WTC11 (cell line): ENCODE measurements at regions not wholly inside any gene's neighbourhood (a gene's known extent, or its start where the extent isn't known, plus 50 kb on each side); places are given as distances from the start of the nearest gene placed in this dataset.

ENCODE experiments used
- ATAC-seq: fragments of 200-7000 bp; cut with Tn5 transposase; 2 replicates; pipeline ENCODE4 v1.10.0; 2021; ENCODE audit warnings: mild to moderate bottlenecking, moderate library complexity
- CTCF ChIA-PET: fragments of 300-600 bp; sonication (Branson Sonifier 250); formaldehyde crosslinking; loops from one replicate; lab custom pipeline; 2021; ENCODE audit warnings: antibody characterized with exemption; lab: Charles Lee
- POLR2A ChIA-PET: fragments of 350-600 bp; sonication (Branson Sonifier 250); formaldehyde crosslinking; loops from one replicate; lab custom pipeline; 2021; ENCODE audit warnings: antibody characterized with exemption; lab: Charles Lee
- DNase-seq: peaks from one replicate; pipeline ENCODE4 v3.0.0; 2021; ENCODE audit warnings: low spot score
- H3K27ac Mint-ChIP-seq: 2 replicates; pipeline ENCODE4 v1.8.0; 2021; ENCODE audit warnings: mixed read lengths
- H3K27me3 Mint-ChIP-seq: 2 replicates; pipeline ENCODE4 v1.8.0; 2021; ENCODE audit warnings: low read depth, mild to moderate bottlenecking, moderate library complexity, mixed read lengths
- H3K36me3 Mint-ChIP-seq: 2 replicates; pipeline ENCODE4 v1.8.0; 2021; ENCODE audit warnings: mixed read lengths
- H3K4me1 Mint-ChIP-seq: 2 replicates; pipeline ENCODE4 v1.8.0; 2022; ENCODE audit warnings: mixed read lengths
- H3K4me3 Mint-ChIP-seq: 2 replicates; pipeline ENCODE4 v1.8.0; 2021; ENCODE audit warnings: mild to moderate bottlenecking, moderate library complexity, mixed read lengths
- H3K9me3 Mint-ChIP-seq: 2 replicates; pipeline ENCODE4 v1.8.0; 2021; ENCODE audit warnings: mixed read lengths
- ATF1 ChIP-seq: sonication (generic); formaldehyde crosslinking; IDR thresholded peaks from 2 replicates; pipeline ENCODE4 v1.8.1; 2023; ENCODE audit warnings: mild to moderate bottlenecking, moderate library complexity, missing genetic modification reagents
- CBFB ChIP-seq: sonication (generic); formaldehyde crosslinking; IDR thresholded peaks from 2 replicates; pipeline ENCODE4 v1.8.1; 2022; ENCODE audit warnings: mild to moderate bottlenecking, low read depth, missing genetic modification reagents
- CTCF ChIP-seq: fragments of 200-600 bp; IDR thresholded peaks from 2 replicates; pipeline ENCODE4 v1.8.0; 2022; ENCODE audit warnings: antibody characterized with exemption
- ETV6 ChIP-seq: sonication (generic); formaldehyde crosslinking; IDR thresholded peaks from 2 replicates; pipeline ENCODE4 v1.8.1; 2022; ENCODE audit warnings: mild to moderate bottlenecking, missing genetic modification reagents
- FOXJ3 ChIP-seq: sonication (generic); formaldehyde crosslinking; IDR thresholded peaks from 2 replicates; pipeline ENCODE4 v1.9.0; 2021; ENCODE audit warnings: missing genetic modification reagents, mild to moderate bottlenecking, borderline replicate concordance
- JUN ChIP-seq: sonication (generic); formaldehyde crosslinking; IDR thresholded peaks from 2 replicates; pipeline ENCODE4 v1.8.0; 2023; ENCODE audit warnings: mild to moderate bottlenecking, missing genetic modification reagents
- NFYB ChIP-seq: sonication (generic); formaldehyde crosslinking; conservative IDR thresholded peaks from 2 replicates; pipeline ENCODE4 v1.8.0; 2022; ENCODE audit warnings: low read depth, missing genetic modification reagents
- RORB ChIP-seq: fragments of 250-450 bp; sonication (Bioruptor Pico); IDR thresholded peaks from 2 replicates; pipeline ENCODE4 v1.9.0; 2021; ENCODE audit warnings: mild to moderate bottlenecking
- SMAD3 ChIP-seq: sonication (generic); formaldehyde crosslinking; IDR thresholded peaks from 2 replicates; pipeline ENCODE4 v1.8.0; 2022; ENCODE audit warnings: missing genetic modification reagents, mild to moderate bottlenecking, borderline replicate concordance
- SMAD4 ChIP-seq: sonication (generic); formaldehyde crosslinking; IDR thresholded peaks from 2 replicates; pipeline ENCODE4 v1.8.0; 2022; ENCODE audit warnings: mild to moderate bottlenecking, missing genetic modification reagents
- STAT6 ChIP-seq: sonication (generic); formaldehyde crosslinking; conservative IDR thresholded peaks from 2 replicates; pipeline ENCODE4 v1.8.1; 2023; ENCODE audit warnings: mild to moderate bottlenecking, low read depth, missing genetic modification reagents, moderate library complexity
- ZBTB43 ChIP-seq: sonication (generic); formaldehyde crosslinking; IDR thresholded peaks from 2 replicates; pipeline ENCODE4 v1.8.1; 2023; ENCODE audit warnings: mild to moderate bottlenecking, missing genetic modification reagents
- ZNF263 ChIP-seq: sonication (generic); formaldehyde crosslinking; IDR thresholded peaks from 2 replicates; pipeline ENCODE4 v1.8.1; 2022; ENCODE audit warnings: low read depth, mild to moderate bottlenecking, moderate library complexity, missing genetic modification reagents
- ZNF423 ChIP-seq: fragments of 250-450 bp; sonication (Bioruptor Pico); IDR thresholded peaks from 2 replicates; pipeline ENCODE4 v2.1.2; 2022; ENCODE audit warnings: mild to moderate bottlenecking, moderate library complexity
- ZNF425 ChIP-seq: fragments of 250-450 bp; sonication (Bioruptor Pico); conservative IDR thresholded peaks from 2 replicates; pipeline ENCODE4 v1.9.0; 2021; ENCODE audit warnings: mild to moderate bottlenecking
- ZNF671 ChIP-seq: fragments of 250-450 bp; sonication (Bioruptor Pico); IDR thresholded peaks from 2 replicates; pipeline ENCODE4 v1.8.0; 2021; ENCODE audit warnings: mild to moderate bottlenecking
- TF ChIP-seq, protein P1 (sequence below): fragments of 250-450 bp; sonication (Bioruptor Pico); IDR thresholded peaks from 2 replicates; pipeline ENCODE4 v1.9.0; 2021; ENCODE audit warnings: moderate library complexity, mild to moderate bottlenecking, inconsistent platforms, borderline replicate concordance
- TF ChIP-seq, protein P2 (sequence below): sonication (generic); formaldehyde crosslinking; IDR thresholded peaks from 2 replicates; pipeline ENCODE4 v1.8.0; 2022; ENCODE audit warnings: mild to moderate bottlenecking, missing genetic modification reagents
- TF ChIP-seq, protein P3 (sequence below): sonication (generic); formaldehyde crosslinking; IDR thresholded peaks from 2 replicates; pipeline ENCODE4 v1.8.1; 2023; ENCODE audit warnings: mild to moderate bottlenecking, missing genetic modification reagents

DNA sequence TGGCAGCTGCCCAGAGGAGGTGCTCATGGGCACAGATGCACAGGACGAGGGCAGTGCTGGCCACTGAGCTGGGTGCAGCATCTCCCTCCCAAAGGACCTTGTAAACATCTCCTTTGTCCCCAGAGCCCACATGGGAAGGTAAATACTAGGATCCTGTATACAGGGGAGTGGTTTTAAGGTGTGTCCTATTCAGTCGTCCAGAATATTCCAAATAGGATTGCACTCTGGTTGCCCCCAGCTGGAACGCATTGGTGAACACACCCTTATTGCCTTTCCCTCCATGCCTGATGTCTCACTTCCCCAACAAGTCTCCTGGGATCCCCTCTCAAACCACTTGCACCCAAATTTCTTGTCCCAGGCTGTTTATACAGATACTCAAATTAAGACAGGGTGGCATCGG lies 152.0 kb upstream of the PCBD1 start:
- POLR2A ChIA-PET, result no interaction called here
- ATAC-seq (no peak), DNase-seq (no peak)
- no peak overlapping the region for H3K27ac Mint-ChIP-seq
- no peaks in the 10 kb centered on the region for H3K36me3 Mint-ChIP-seq
- peaks cover 3% of the 10 kb centered on the region; the same call in 1 of the 2 replicates for H3K27me3 Mint-ChIP-seq
- CTCF ChIA-PET, result interaction anchor here (0.8 to 1.3 kb wide), 2 partner anchors 23 to 94 kb away, joined by 3 to 4 read pairs; no protein-coding TSS in a partner anchor
- no peak overlapping the region for H3K4me3 Mint-ChIP-seq
- TF ChIP-seq ZBTB43, result no peak
- TF ChIP-seq ZNF263 (CRISPR knock-in tag), result no peak
- TF ChIP-seq, protein P1, sequence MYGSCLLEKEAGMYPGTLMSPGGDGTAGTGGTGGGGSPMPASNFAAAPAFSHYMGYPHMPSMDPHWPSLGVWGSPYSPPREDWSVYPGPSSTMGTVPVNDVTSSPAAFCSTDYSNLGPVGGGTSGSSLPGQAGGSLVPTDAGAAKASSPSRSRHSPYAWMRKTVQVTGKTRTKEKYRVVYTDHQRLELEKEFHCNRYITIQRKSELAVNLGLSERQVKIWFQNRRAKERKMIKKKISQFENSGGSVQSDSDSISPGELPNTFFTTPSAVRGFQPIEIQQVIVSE (CRISPR knock-in tag), result no peak
- TF ChIP-seq ATF1 (CRISPR knock-in tag), result no peak
- no peak for TF ChIP-seq SMAD4 (CRISPR knock-in tag)
- TF ChIP-seq SMAD3, result no peak
- no peak for TF ChIP-seq JUN (CRISPR knock-in tag)
- TF ChIP-seq, protein P2, sequence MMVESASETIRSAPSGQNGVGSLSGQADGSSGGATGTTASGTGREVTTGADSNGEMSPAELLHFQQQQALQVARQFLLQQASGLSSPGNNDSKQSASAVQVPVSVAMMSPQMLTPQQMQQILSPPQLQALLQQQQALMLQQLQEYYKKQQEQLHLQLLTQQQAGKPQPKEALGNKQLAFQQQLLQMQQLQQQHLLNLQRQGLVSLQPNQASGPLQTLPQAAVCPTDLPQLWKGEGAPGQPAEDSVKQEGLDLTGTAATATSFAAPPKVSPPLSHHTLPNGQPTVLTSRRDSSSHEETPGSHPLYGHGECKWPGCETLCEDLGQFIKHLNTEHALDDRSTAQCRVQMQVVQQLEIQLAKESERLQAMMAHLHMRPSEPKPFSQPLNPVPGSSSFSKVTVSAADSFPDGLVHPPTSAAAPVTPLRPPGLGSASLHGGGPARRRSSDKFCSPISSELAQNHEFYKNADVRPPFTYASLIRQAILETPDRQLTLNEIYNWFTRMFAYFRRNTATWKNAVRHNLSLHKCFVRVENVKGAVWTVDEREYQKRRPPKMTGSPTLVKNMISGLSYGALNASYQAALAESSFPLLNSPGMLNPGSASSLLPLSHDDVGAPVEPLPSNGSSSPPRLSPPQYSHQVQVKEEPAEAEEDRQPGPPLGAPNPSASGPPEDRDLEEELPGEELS (CRISPR knock-in tag), result no peak
- TF ChIP-seq ZNF671 (CRISPR knock-in tag), result no peak
- TF ChIP-seq, protein P3, sequence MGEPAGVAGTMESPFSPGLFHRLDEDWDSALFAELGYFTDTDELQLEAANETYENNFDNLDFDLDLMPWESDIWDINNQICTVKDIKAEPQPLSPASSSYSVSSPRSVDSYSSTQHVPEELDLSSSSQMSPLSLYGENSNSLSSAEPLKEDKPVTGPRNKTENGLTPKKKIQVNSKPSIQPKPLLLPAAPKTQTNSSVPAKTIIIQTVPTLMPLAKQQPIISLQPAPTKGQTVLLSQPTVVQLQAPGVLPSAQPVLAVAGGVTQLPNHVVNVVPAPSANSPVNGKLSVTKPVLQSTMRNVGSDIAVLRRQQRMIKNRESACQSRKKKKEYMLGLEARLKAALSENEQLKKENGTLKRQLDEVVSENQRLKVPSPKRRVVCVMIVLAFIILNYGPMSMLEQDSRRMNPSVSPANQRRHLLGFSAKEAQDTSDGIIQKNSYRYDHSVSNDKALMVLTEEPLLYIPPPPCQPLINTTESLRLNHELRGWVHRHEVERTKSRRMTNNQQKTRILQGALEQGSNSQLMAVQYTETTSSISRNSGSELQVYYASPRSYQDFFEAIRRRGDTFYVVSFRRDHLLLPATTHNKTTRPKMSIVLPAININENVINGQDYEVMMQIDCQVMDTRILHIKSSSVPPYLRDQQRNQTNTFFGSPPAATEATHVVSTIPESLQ (CRISPR knock-in tag), result no peak
- no peak for TF ChIP-seq RORB (CRISPR knock-in tag)
- no peak for TF ChIP-seq NFYB (CRISPR knock-in tag)
- TF ChIP-seq ZNF423 (CRISPR knock-in tag), result no peak
- TF ChIP-seq CTCF, result no peak
- H3K9me3 Mint-ChIP-seq, result no peaks in the 10 kb centered on the region
- peaks cover 8% of the 10 kb centered on the region for H3K4me1 Mint-ChIP-seq

DNA sequence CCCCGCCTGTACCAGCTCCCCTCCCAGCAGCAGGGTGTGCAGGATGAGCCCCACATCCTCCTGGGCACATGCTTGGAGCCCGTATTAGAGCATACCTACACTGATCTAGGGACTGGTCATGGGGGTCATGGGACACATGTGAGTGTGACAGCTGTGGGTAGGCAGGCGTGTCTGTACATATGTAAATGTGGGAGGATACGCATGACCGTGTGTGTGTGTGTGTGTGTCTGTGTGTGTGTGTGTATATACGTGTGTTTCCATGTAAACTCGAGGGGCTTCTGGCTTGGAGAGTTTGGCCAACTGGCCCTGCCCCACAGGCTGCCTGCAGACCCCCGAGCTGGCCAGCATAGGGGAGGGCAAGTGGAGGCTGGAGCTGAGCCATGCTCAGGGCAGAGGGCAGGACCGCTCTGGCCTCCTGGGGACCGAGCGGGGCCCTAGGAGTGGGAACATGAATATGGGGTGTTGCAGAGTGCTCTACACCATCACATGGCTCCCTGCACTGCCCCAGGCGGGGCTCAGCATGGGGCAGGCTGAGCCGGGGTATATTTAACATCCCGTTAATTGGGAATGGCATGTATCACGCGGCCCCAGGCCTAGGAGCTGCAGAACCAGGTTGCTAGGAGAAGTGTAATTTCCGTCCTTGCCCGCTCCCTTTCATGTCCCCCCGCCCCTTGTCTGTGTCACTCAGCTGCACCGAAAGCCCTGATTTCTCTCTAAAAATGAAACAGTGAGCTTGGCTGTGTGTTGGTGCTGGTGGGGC lies 152.7 kb upstream of the PCBD1 start:
- ChIA-PET CTCF (interaction anchor here (0.8 to 2.3 kb wide), 6 partner anchors 23 to 273 kb away, joined by 3 to 10 read pairs (median 5); no protein-coding TSS in a partner anchor), POLR2A (no interaction called here)
- Mint-ChIP-seq H3K4me1 (peaks cover 8% of the 10 kb centered on the region), H3K4me3 (no peak overlapping the region), H3K27me3 (peaks cover 3% of the 10 kb centered on the region; the same call in 1 of the 2 replicates), H3K9me3 (no peaks in the 10 kb centered on the region), H3K36me3 (no peaks in the 10 kb centered on the region), H3K27ac (no peak overlapping the region)
- DNase-seq, result no peak
- TF ChIP-seq CBFB (CRISPR knock-in tag), result no peak
- TF ChIP-seq ZNF425 (CRISPR knock-in tag), result no peak
- no peak for TF ChIP-seq STAT6
- no peak for TF ChIP-seq SMAD3
- TF ChIP-seq ETV6 (CRISPR knock-in tag), result no peak
- no peak for TF ChIP-seq FOXJ3 (CRISPR knock-in tag)
- no peak; the same call in 1 of the 2 replicates for ATAC-seq
